ENCODE measurements at regions not wholly inside any gene's neighbourhood (a gene's known extent, or its start where the extent isn't known, plus 50 kb on each side); places are given as distances from the start of the nearest gene placed in this dataset.

DNA sequence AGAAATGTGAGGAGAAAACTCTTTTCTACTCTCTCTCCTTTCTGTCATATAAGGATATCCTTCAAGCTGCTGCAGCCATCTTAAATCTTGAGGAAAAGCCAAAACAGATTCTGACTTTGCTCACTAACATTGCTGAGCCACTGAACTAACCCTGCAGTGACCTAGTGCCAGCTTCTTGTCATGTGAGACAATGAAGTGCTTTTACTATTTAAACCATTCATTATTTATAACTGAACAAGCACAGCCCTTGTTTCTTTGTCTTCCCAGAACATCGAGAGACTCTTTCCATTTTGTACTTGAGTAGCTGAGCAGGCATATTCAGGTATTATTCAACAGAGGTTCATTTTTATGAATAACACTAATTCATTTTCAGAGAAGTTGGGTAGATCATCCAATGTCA, 455.0 kb upstream of the TMPO start:
- Histone ChIP-seq H4K5ac (ENCODE audit: insufficient read length, low read depth, low read length) (no peak overlapping the region), H3K27ac (ENCODE audit: insufficient read length, low read depth, low read length) (no peak overlapping the region), H3K79me1 (ENCODE audit: insufficient read depth, low read depth, low read length, poor library complexity, severe bottlenecking) (no peaks in the 10 kb centered on the region), H2BK15ac (ENCODE audit: low read depth, low read length) (no peak overlapping the region), H3K4ac (ENCODE audit: low read depth, low read length) (no peak overlapping the region), H4K91ac (ENCODE audit: insufficient read length, low read depth, low read length) (no peak overlapping the region), H4K8ac (replicated peaks; ENCODE audit: insufficient read length, low read depth, low read length) (no peak overlapping the region), H2BK20ac (ENCODE audit: low read depth, low read length, poor library complexity, severe bottlenecking) (no peak overlapping the region), H3K9ac (ENCODE audit: extremely low read depth, insufficient read length, low read length) (no peak overlapping the region), H3K79me2 (ENCODE audit: insufficient read depth, low read length) (no peaks in the 10 kb centered on the region), H3K4me1 (ENCODE audit: insufficient read depth, low read length) (no peaks in the 10 kb centered on the region; the same call in 1 of the 2 replicates), H2AFZ (ENCODE audit: low read length) (no peak overlapping the region), H3K56ac (ENCODE audit: insufficient read length, low read depth, low read length) (no peak overlapping the region), H2BK120ac (ENCODE audit: low read depth, low read length, poor library complexity, severe bottlenecking) (no peak overlapping the region), H2AK5ac (ENCODE audit: insufficient read length, low read length) (no peak overlapping the region), H4K20me1 (ENCODE audit: control insufficient read depth, insufficient read depth, insufficient read length) (no peaks in the 10 kb centered on the region), H3T11ph (ENCODE audit: low read length) (no peak overlapping the region), H3K14ac (ENCODE audit: insufficient read depth, low read length) (no peak overlapping the region), H3K27me3 (ENCODE audit: insufficient read depth, low read length) (no peaks in the 10 kb centered on the region), H3K23ac (ENCODE audit: insufficient read length, low read depth, low read length) (no peak overlapping the region), H2BK5ac (ENCODE audit: insufficient read length, low read length) (no peak overlapping the region), H3K4me2 (ENCODE audit: insufficient read depth, insufficient read length, low read length) (no peak overlapping the region), H2BK12ac (ENCODE audit: insufficient read length, low read depth, low read length) (no peak overlapping the region), H3K9me3 (ENCODE audit: control insufficient read depth, low read depth, low read length) (no peaks in the 10 kb centered on the region), H3K23me2 (ENCODE audit: insufficient read length, low read depth, low read length, poor library complexity, severe bottlenecking) (no peaks in the 10 kb centered on the region), H3K18ac (ENCODE audit: insufficient read length, low read depth, low read length) (no peak overlapping the region)
- no peak overlapping the region for H3K27ac Mint-ChIP-seq
- no CpG with 5 or more reads among the region's 1 CpG for WGBS (ENCODE audit: extremely low coverage, insufficient read length, low lambda C conversion rate)
- H3K4me3 Mint-ChIP-seq: no peak overlapping the region
- DNase-seq: no peak
- H3K36me3 Mint-ChIP-seq (ENCODE audit: insufficient read depth in 1 of 3, low read depth in 3 of 3): no peaks in the 10 kb centered on the region; a peak in 1 of 7 replicates
- TF ChIP-seq, protein P1, sequence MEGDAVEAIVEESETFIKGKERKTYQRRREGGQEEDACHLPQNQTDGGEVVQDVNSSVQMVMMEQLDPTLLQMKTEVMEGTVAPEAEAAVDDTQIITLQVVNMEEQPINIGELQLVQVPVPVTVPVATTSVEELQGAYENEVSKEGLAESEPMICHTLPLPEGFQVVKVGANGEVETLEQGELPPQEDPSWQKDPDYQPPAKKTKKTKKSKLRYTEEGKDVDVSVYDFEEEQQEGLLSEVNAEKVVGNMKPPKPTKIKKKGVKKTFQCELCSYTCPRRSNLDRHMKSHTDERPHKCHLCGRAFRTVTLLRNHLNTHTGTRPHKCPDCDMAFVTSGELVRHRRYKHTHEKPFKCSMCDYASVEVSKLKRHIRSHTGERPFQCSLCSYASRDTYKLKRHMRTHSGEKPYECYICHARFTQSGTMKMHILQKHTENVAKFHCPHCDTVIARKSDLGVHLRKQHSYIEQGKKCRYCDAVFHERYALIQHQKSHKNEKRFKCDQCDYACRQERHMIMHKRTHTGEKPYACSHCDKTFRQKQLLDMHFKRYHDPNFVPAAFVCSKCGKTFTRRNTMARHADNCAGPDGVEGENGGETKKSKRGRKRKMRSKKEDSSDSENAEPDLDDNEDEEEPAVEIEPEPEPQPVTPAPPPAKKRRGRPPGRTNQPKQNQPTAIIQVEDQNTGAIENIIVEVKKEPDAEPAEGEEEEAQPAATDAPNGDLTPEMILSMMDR (conservative IDR thresholded peaks at IDR 0.05): no peak
- no peaks in the 10 kb centered on the region for H3K9me3 Mint-ChIP-seq
- H3K27me3 Mint-ChIP-seq (ENCODE audit: low read depth): no peaks in the 10 kb centered on the region
- peaks cover 8% of the 10 kb centered on the region in 2 experiments for H3K4me1 Mint-ChIP-seq

Data from H9 (cell line).